CD14-positive monocyte (primary cell): ENCODE measurements at regions not wholly inside any gene's neighbourhood (a gene's known extent, or its start where the extent isn't known, plus 50 kb on each side); places are given as distances from the start of the nearest gene placed in this dataset.

Source experiments
- DNase-seq, 3 donors: peaks; one replicate each; pipeline ENCODE4 v3.0.0-alpha.2; 2011 to 2022
- H2AFZ ChIP-seq: 2 replicates; pipeline ENCODE4 v1.6.0; 2012; ENCODE audit warnings: mild to moderate bottlenecking, low read depth, low read length, inconsistent platforms; ENCODE audit not compliant: insufficient read depth, poor library complexity, severe bottlenecking
- H3K27ac ChIP-seq, 2 donors: 1 replicate in 1 of 2; 2 replicates in 1 of 2; pipeline ENCODE4 v1.5.1; 2012 to 2013; ENCODE audit warnings: low read length in 2 of 2, control low read depth in 1 of 2, inconsistent platforms in 1 of 2, low read depth in 1 of 2, mild to moderate bottlenecking in 1 of 2
- H3K27me3 ChIP-seq, 2 donors: one replicate each; pipeline versions ENCODE4 v1.6.0 to v1.6.1; 2011 to 2013; ENCODE audit warnings: low read length in 2 of 2; ENCODE audit not compliant: control insufficient read depth in 2 of 2, insufficient read depth in 2 of 2
- H3K36me3 ChIP-seq, 2 donors: replicated peaks in 1 of 2; 1 replicate in 1 of 2; 2 replicates in 1 of 2; pipeline versions ENCODE4 v1.5.1 to v1.6.1; 2012 to 2013; ENCODE audit warnings: low read length in 2 of 2, control low read depth in 1 of 2, inconsistent platforms in 1 of 2, mild to moderate bottlenecking in 1 of 2; ENCODE audit not compliant: insufficient read depth in 2 of 2, control insufficient read depth in 1 of 2
- H3K4me1 ChIP-seq, 2 donors: 1 replicate in 1 of 2; 2 replicates in 1 of 2; pipeline versions ENCODE4 v1.5.1 to v1.6.1; 2012 to 2013; ENCODE audit warnings: low read length in 2 of 2, control low read depth in 1 of 2, inconsistent platforms in 1 of 2, mild to moderate bottlenecking in 1 of 2, moderate library complexity in 1 of 2; ENCODE audit not compliant: insufficient read depth in 2 of 2, control insufficient read depth in 1 of 2
- H3K4me2 ChIP-seq: replicated peaks from 2 replicates; pipeline ENCODE3; 2012; ENCODE audit warnings: low read length, moderate library complexity, mild to moderate bottlenecking; ENCODE audit not compliant: poor library complexity, severe bottlenecking; ENCODE audit errors: extremely low read depth
- H3K4me3 ChIP-seq, 3 experiments: fragments of 200-600 bp in 1 of 3; sonication (generic) in 1 of 3; replicated peaks in 1 of 3; 1 replicate in 2 of 3; 2 replicates in 1 of 3; pipeline ENCODE4 v1.5.1; 2011 to 2013; ENCODE audit warnings: low read length in 3 of 3, mild to moderate bottlenecking in 3 of 3, control low read depth in 2 of 3, low read depth in 2 of 3, inconsistent platforms in 1 of 3, moderate library complexity in 1 of 3
- H3K79me2 ChIP-seq: 2 replicates; pipeline ENCODE4 v1.6.0; 2012; ENCODE audit warnings: mild to moderate bottlenecking, control low read depth, inconsistent platforms, low read length, moderate library complexity; ENCODE audit not compliant: insufficient read depth
- H3K9ac ChIP-seq: 2 replicates; pipeline ENCODE4 v1.6.0; 2017; ENCODE audit warnings: low read length, mild to moderate bottlenecking; ENCODE audit not compliant: insufficient read depth, poor library complexity, severe bottlenecking
- H3K9me3 ChIP-seq, 2 donors: replicated peaks in 1 of 2; 1 replicate in 1 of 2; 2 replicates in 1 of 2; pipeline versions ENCODE4 v1.5.1 to v1.6.1; 2012 to 2013; ENCODE audit warnings: low read length in 2 of 2, control low read depth in 1 of 2; ENCODE audit not compliant: control insufficient read depth in 1 of 2, insufficient read depth in 1 of 2
- H4K20me1 ChIP-seq: 2 replicates; pipeline ENCODE4 v1.6.0; 2012; ENCODE audit warnings: mild to moderate bottlenecking, low read length, control low read depth, moderate library complexity; ENCODE audit not compliant: insufficient read depth
- H3K27ac Mint-ChIP-seq, 7 donors: one replicate each; pipeline ENCODE4 v1.8.0; 2020; ENCODE audit warnings: mild to moderate bottlenecking in 7 of 7, mixed read lengths in 7 of 7, moderate library complexity in 6 of 7, inconsistent platforms in 2 of 7
- H3K27me3 Mint-ChIP-seq, 3 donors: one replicate each; pipeline ENCODE4 v1.8.0; 2021 to 2022; ENCODE audit warnings: low read depth in 3 of 3, mild to moderate bottlenecking in 3 of 3, mixed read lengths in 3 of 3, moderate library complexity in 3 of 3, inconsistent platforms in 1 of 3
- H3K36me3 Mint-ChIP-seq, 2 donors: one replicate each; pipeline ENCODE4 v1.8.0; 2020; ENCODE audit warnings: mixed read lengths in 2 of 2, inconsistent platforms in 1 of 2, mild to moderate bottlenecking in 1 of 2
- H3K4me1 Mint-ChIP-seq: one replicate; pipeline ENCODE4 v1.8.0; 2020; ENCODE audit warnings: mild to moderate bottlenecking, mixed read lengths
- H3K4me3 Mint-ChIP-seq, 2 donors: one replicate each; pipeline ENCODE4 v1.8.0; 2020; ENCODE audit warnings: mild to moderate bottlenecking in 2 of 2, mixed read lengths in 2 of 2, moderate library complexity in 1 of 2
- H3K9me3 Mint-ChIP-seq, 7 donors: one replicate each; pipeline ENCODE4 v1.8.0; 2020 to 2022; ENCODE audit warnings: mixed read lengths in 7 of 7, mild to moderate bottlenecking in 6 of 7, moderate library complexity in 6 of 7, inconsistent platforms in 2 of 7
- WGBS: methylation state at CpG from one replicate; pipeline ENCODE4 v1.1.5; 2013; ENCODE audit warnings: missing lambda C conversion rate; ENCODE audit not compliant: insufficient coverage; 5-methylcytosine and 5-hydroxymethylcytosine counted together
- intact Hi-C, 2 donors: fragments of 100-400 bp; cut with micrococcal nuclease; formaldehyde crosslinking; loops; one replicate each; pipeline versions ENCODE4 v1.15.0 to v1.15.1; 2023
- TF ChIP-seq, protein P1 (sequence below): fragments of 200-600 bp; IDR thresholded peaks from one replicate; pipeline ENCODE4 v1.8.0; 2022; ENCODE audit warnings: antibody characterized with exemption, mild to moderate bottlenecking

- intact Hi-C loops = no loop called here
- H3K27me3 ChIP-seq = no peaks in the 10 kb centered on the region
- no peaks in the 10 kb centered on the region for H3K4me1 ChIP-seq
- no peaks in the 10 kb centered on the region for H4K20me1 ChIP-seq
- Mint-ChIP-seq H3K27ac (no peak overlapping the region), H3K4me3 (no peak overlapping the region), H3K4me1 (no peaks in the 10 kb centered on the region), H3K27me3 (no peaks in the 10 kb centered on the region), H3K36me3 (no peaks in the 10 kb centered on the region), H3K9me3 (peaks cover 0 to 12% (median 2%) of the 10 kb centered on the region in 7 donors)
- no peak overlapping the region for H3K9ac ChIP-seq
- DNase-seq = no peak
- no peaks in the 10 kb centered on the region for H3K9me3 ChIP-seq
- no peak overlapping the region for H3K4me2 ChIP-seq
- no peak overlapping the region for H3K4me3 ChIP-seq
- WGBS = no CpG with 5 or more reads among the region's 5 CpGs
- no peak overlapping the region for H2AFZ ChIP-seq
- H3K79me2 ChIP-seq = no peaks in the 10 kb centered on the region
- H3K27ac ChIP-seq = no peak overlapping the region
- TF ChIP-seq, protein P1, sequence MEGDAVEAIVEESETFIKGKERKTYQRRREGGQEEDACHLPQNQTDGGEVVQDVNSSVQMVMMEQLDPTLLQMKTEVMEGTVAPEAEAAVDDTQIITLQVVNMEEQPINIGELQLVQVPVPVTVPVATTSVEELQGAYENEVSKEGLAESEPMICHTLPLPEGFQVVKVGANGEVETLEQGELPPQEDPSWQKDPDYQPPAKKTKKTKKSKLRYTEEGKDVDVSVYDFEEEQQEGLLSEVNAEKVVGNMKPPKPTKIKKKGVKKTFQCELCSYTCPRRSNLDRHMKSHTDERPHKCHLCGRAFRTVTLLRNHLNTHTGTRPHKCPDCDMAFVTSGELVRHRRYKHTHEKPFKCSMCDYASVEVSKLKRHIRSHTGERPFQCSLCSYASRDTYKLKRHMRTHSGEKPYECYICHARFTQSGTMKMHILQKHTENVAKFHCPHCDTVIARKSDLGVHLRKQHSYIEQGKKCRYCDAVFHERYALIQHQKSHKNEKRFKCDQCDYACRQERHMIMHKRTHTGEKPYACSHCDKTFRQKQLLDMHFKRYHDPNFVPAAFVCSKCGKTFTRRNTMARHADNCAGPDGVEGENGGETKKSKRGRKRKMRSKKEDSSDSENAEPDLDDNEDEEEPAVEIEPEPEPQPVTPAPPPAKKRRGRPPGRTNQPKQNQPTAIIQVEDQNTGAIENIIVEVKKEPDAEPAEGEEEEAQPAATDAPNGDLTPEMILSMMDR = no peak
- H3K36me3 ChIP-seq = no peaks in the 10 kb centered on the region
Measured at GRCh38 chr10:10545771-10546170, 471.9 kb upstream of the CELF2 start.

DNA sequence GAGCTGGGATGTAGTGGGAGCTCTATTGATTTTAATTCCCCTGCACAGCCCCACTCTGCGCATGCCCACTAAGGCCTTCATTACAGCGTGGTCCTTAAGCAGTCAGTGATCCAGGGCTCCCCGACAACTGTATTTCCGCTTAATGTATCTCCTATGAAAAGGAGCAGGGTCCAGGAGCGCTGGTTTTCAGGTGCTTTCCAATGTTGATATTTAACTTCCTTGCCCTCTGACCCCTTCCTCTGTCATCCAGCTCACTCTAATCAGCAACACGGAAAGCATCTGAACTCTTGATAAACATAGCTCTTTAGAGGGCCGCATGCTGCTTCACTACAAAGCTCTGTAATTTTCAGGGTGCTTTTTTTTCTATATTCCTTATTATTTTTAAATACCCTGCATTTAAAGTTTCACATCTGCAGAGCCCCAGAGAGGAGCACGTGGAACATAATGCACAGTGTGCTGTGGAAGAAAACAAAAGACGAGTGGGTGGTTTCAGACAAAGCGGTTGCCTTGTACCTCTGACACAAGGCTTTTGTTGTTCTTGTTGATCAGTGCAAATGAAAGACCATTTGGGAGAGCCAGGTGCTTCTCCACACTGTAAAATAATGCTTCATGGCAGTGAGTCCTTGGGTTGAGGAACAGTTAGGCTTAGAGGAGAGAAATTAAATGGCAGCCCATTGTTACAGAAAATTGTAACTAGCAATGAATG is 465.9 kb upstream of the CELF2 start:
- Mint-ChIP-seq H3K4me3 (no peak overlapping the region), H3K27me3 (peaks cover 0 to 2% (median 0%) of the 10 kb centered on the region in 3 donors)

More for the DNA sequence above, 465.9 kb upstream of the CELF2 start:
- TF ChIP-seq, protein P1 = no peak
- no peak for DNase-seq
- H3K79me2 ChIP-seq = no peaks in the 10 kb centered on the region
- H3K27ac ChIP-seq = no peak overlapping the region
- H3K4me3 ChIP-seq = no peak overlapping the region
- H3K27me3 ChIP-seq = no peaks in the 10 kb centered on the region
- H2AFZ ChIP-seq = no peak overlapping the region
- H3K4me1 ChIP-seq = no peaks in the 10 kb centered on the region
- H3K9me3 Mint-ChIP-seq = peaks cover 0 to 10% (median 6%) of the 10 kb centered on the region in 7 donors
- no peak overlapping the region for H3K27ac Mint-ChIP-seq
- H3K4me2 ChIP-seq = no peak overlapping the region
- H3K9me3 ChIP-seq = no peaks in the 10 kb centered on the region
- no peaks in the 10 kb centered on the region for H3K36me3 ChIP-seq
- H3K4me1 Mint-ChIP-seq = no peaks in the 10 kb centered on the region
- H3K9ac ChIP-seq = no peak overlapping the region
- H4K20me1 ChIP-seq = no peaks in the 10 kb centered on the region
- 100% methylated on average over 5 of the region's 10 CpGs for WGBS
- H3K36me3 Mint-ChIP-seq = no peaks in the 10 kb centered on the region
- intact Hi-C loops = no loop called here
